Calu3 (cell line): ENCODE measurements at regions not wholly inside any gene's neighbourhood (a gene's known extent, or its start where the extent isn't known, plus 50 kb on each side); places are given as distances from the start of the nearest gene placed in this dataset.

Experiments used
- BruUV-seq: library from RNA; stranded (reverse); fragments of 400-500 nt; replicated peaks from 2 replicates; lab custom pipeline; 2021; lab: Mats Ljungman, UMichigan
- CTCF ChIA-PET: fragments of 300-600 bp; sonication (Branson Sonifier 250); formaldehyde crosslinking; loops from one replicate; lab custom pipeline; 2022; ENCODE audit warnings: antibody characterized with exemption; lab: Charles Lee
- DNase-seq: peaks from one replicate; pipeline ENCODE4 v3.0.0; 2022
- H3K27ac Mint-ChIP-seq: one replicate; pipeline ENCODE4 v1.8.0; 2022; ENCODE audit warnings: mixed read lengths; ENCODE audit not compliant: unreplicated experiment
- H3K27me3 Mint-ChIP-seq: one replicate; pipeline ENCODE4 v1.8.0; 2022; ENCODE audit warnings: mixed read lengths; ENCODE audit not compliant: unreplicated experiment
- H3K36me3 Mint-ChIP-seq: one replicate; pipeline ENCODE4 v1.8.0; 2022; ENCODE audit warnings: mild to moderate bottlenecking, moderate library complexity, mixed read lengths; ENCODE audit not compliant: insufficient read depth, unreplicated experiment
- H3K4me1 Mint-ChIP-seq: one replicate; pipeline ENCODE4 v1.8.0; 2022; ENCODE audit warnings: mild to moderate bottlenecking, low read depth, mixed read lengths; ENCODE audit not compliant: unreplicated experiment
- H3K4me3 Mint-ChIP-seq: one replicate; pipeline ENCODE4 v1.8.0; 2022; ENCODE audit warnings: mild to moderate bottlenecking, low read depth, moderate library complexity, mixed read lengths; ENCODE audit not compliant: unreplicated experiment
- H3K9me3 Mint-ChIP-seq: one replicate; pipeline ENCODE4 v1.8.0; 2022; ENCODE audit warnings: low read depth, mixed read lengths; ENCODE audit not compliant: unreplicated experiment
- intact Hi-C: fragments of 100-400 bp; cut with micrococcal nuclease; formaldehyde crosslinking; loops from one replicate; pipeline ENCODE4 v1.10.0; 2022; ENCODE audit not compliant: unreplicated experiment
- TF ChIP-seq, protein P1 (sequence below): fragments of 200-600 bp; IDR thresholded peaks from one replicate; pipeline ENCODE4 v1.8.0; 2022; ENCODE audit warnings: antibody characterized with exemption; ENCODE audit not compliant: unreplicated experiment

DNA sequence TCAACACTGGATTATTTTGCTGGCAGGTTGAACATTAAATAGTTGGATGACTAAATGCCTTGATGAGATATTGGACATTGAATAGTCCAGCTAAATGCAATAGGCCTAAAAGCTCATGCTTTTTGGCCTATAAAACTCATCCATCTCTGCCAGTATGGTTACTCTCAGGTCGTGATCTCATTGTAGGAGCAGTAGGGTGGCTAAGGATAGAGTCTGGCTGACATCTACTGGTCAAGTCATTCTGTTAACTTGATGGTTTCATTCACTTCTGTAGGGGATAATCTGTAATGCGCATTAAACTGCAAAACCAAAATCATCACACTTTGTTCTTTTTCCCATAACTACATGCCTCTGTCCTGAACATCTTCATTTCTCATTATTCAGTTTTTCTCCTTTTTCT is 227.0 kb downstream of the DKK2 start:
- Mint-ChIP-seq H3K27ac (no peak overlapping the region), H3K4me3 (no peak overlapping the region), H3K4me1 (no peaks in the 10 kb centered on the region), H3K36me3 (no peaks in the 10 kb centered on the region), H3K27me3 (no peaks in the 10 kb centered on the region), H3K9me3 (no peaks in the 10 kb centered on the region)
- intact Hi-C loops: loop anchor here (1.0 to 5.0 kb wide), 3 partner anchors 307 to 480 kb away; no protein-coding TSS in a partner anchor
- peak; percentile 15 for DNase-seq
- CTCF ChIA-PET: interaction anchor here (1.2 kb wide), 1 partner anchor 439 kb away, joined by 4 read pairs; no protein-coding TSS in a partner anchor
- no TSS peak for BruUV-seq
- TF ChIP-seq, protein P1, sequence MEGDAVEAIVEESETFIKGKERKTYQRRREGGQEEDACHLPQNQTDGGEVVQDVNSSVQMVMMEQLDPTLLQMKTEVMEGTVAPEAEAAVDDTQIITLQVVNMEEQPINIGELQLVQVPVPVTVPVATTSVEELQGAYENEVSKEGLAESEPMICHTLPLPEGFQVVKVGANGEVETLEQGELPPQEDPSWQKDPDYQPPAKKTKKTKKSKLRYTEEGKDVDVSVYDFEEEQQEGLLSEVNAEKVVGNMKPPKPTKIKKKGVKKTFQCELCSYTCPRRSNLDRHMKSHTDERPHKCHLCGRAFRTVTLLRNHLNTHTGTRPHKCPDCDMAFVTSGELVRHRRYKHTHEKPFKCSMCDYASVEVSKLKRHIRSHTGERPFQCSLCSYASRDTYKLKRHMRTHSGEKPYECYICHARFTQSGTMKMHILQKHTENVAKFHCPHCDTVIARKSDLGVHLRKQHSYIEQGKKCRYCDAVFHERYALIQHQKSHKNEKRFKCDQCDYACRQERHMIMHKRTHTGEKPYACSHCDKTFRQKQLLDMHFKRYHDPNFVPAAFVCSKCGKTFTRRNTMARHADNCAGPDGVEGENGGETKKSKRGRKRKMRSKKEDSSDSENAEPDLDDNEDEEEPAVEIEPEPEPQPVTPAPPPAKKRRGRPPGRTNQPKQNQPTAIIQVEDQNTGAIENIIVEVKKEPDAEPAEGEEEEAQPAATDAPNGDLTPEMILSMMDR: no peak

DNA sequence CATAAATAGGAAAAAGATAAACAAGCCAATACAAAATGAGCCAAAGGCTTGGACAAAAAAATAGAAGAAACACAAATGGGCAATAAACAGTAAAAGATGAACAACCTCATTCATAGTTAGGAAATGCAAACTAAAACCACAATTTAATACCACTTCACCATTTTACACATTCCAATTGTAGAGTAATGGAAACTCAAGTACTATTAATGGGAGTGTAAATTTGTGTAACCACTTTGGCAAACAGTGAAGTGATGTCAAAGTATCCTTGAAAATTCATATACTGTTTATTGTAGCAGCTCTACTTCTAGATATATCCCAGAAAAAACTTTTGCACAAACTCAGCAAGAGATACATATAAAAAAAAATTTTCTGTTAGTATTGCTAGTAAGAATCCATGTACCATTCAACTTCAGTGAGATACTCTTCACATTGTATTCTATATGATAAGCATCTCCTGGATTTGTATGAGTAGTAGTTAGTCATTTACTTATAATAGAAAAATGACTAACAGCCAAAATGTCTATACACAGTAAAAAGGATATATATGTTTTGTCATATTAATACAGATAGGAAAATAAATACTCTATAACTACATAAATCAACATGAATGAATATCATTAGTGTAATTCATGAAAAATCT is 229.8 kb downstream of the DKK2 start:
- no peaks in the 10 kb centered on the region for H3K4me1 Mint-ChIP-seq
- H3K36me3 Mint-ChIP-seq: no peaks in the 10 kb centered on the region
- no peaks in the 10 kb centered on the region for H3K9me3 Mint-ChIP-seq
- no TSS peak for BruUV-seq
- CTCF ChIA-PET: no interaction called here
- TF ChIP-seq, protein P1: no peak
- no peak overlapping the region for H3K4me3 Mint-ChIP-seq
- H3K27me3 Mint-ChIP-seq: no peaks in the 10 kb centered on the region
- DNase-seq: no peak
- no peak overlapping the region for H3K27ac Mint-ChIP-seq
- intact Hi-C loops: loop anchor here (5.0 kb wide), 1 partner anchor 304 kb away; no protein-coding TSS in a partner anchor

DNA sequence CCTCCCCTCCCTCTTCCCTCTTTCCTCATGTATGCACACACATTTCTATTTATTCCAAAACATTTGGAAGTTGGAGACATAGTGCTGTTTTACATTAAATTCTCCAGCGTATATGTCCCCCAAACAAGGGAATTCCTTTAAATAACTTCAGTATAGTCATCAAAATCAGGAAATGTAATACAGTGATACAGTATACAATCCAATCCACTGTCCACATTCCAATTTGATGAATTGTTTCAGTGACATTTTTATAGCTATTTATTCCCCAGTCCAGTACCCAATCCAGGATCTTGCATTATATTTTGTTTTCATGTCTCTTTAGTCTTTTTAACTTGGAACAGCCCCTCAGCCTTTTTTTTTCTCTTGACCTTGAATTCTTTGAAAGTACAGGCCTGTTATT is 233.0 kb downstream of the DKK2 start:
- no peaks in the 10 kb centered on the region for H3K9me3 Mint-ChIP-seq
- no peaks in the 10 kb centered on the region for H3K36me3 Mint-ChIP-seq
- no peak for DNase-seq
- H3K27ac Mint-ChIP-seq: no peak overlapping the region
- intact Hi-C loops: no loop called here
- no peak overlapping the region for H3K4me3 Mint-ChIP-seq
- BruUV-seq: no TSS peak
- CTCF ChIA-PET: no interaction called here
- TF ChIP-seq, protein P1: no peak
- no peaks in the 10 kb centered on the region for H3K4me1 Mint-ChIP-seq
- H3K27me3 Mint-ChIP-seq: no peaks in the 10 kb centered on the region

DNA sequence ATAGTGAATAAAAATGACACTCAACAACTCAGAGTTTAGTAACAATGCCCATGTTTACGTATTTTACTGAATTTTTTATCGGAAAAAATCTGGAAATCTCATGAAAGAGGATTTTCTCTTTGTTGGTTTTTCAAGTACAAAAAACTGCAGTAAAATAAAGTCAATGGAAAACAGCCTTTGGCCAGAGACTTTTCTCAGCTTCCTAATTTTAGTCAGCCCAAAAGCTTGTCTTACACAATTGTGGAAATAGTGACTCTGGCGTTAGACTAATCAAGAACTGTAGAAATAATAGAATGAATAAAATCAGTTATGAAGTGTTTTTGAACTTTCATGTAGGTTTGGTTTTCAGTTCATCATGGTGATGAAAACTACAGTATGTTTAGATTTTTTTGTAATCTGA is 234.7 kb downstream of the DKK2 start:
- no peaks in the 10 kb centered on the region for H3K4me1 Mint-ChIP-seq
- no peaks in the 10 kb centered on the region for H3K27me3 Mint-ChIP-seq
- no peak overlapping the region for H3K4me3 Mint-ChIP-seq
- no peak for DNase-seq
- H3K9me3 Mint-ChIP-seq: no peaks in the 10 kb centered on the region
- intact Hi-C loops: no loop called here
- CTCF ChIA-PET: no interaction called here
- TF ChIP-seq, protein P1: no peak
- BruUV-seq: no TSS peak
- no peaks in the 10 kb centered on the region for H3K36me3 Mint-ChIP-seq
- no peak overlapping the region for H3K27ac Mint-ChIP-seq
